ENCODE measurements at regions not wholly inside any gene's neighbourhood (a gene's known extent, or its start where the extent isn't known, plus 50 kb on each side); places are given as distances from the start of the nearest gene placed in this dataset.

DNA sequence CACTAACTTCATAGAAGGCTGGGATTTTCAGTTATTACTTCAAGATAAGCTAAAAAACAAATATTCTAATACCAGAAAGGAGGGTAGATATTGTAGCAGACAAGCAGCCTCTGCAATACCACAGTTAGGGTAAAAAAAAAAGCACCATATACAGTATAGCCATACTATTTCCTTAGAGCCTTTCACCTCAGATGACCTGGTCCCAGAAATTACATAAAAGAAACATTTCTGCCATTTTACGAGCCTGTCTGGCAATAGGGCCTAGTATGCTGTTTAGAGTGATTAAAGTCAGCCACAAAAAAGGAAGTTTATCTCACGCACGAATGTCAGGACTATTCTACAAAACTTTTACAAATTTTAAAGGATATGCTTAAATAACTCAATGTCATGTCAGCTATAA, 1016.6 kb downstream of the PLOD2 start:
- ATAC-seq (ENCODE audit: insufficient number of reproducible peaks, low FRiP score, low read depth): no peak
- H3K36me3 ChIP-seq: no peaks in the 10 kb centered on the region
- H3K4me1 ChIP-seq (ENCODE audit: control insufficient read depth in 1 of 2, low read depth in 2 of 2): no peaks in the 10 kb centered on the region
- H3K9me3 ChIP-seq: no peaks in the 10 kb centered on the region
- no peak for DNase-seq (ENCODE audit: low spot score)
- H3K27ac ChIP-seq: no peak overlapping the region
- no peaks in the 10 kb centered on the region for H3K27me3 ChIP-seq (replicated peaks; ENCODE audit: insufficient read depth)
- TF ChIP-seq, protein P1, sequence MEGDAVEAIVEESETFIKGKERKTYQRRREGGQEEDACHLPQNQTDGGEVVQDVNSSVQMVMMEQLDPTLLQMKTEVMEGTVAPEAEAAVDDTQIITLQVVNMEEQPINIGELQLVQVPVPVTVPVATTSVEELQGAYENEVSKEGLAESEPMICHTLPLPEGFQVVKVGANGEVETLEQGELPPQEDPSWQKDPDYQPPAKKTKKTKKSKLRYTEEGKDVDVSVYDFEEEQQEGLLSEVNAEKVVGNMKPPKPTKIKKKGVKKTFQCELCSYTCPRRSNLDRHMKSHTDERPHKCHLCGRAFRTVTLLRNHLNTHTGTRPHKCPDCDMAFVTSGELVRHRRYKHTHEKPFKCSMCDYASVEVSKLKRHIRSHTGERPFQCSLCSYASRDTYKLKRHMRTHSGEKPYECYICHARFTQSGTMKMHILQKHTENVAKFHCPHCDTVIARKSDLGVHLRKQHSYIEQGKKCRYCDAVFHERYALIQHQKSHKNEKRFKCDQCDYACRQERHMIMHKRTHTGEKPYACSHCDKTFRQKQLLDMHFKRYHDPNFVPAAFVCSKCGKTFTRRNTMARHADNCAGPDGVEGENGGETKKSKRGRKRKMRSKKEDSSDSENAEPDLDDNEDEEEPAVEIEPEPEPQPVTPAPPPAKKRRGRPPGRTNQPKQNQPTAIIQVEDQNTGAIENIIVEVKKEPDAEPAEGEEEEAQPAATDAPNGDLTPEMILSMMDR (IDR thresholded peaks at IDR 0.05): no peak
- no peak overlapping the region for H3K4me3 ChIP-seq

DNA sequence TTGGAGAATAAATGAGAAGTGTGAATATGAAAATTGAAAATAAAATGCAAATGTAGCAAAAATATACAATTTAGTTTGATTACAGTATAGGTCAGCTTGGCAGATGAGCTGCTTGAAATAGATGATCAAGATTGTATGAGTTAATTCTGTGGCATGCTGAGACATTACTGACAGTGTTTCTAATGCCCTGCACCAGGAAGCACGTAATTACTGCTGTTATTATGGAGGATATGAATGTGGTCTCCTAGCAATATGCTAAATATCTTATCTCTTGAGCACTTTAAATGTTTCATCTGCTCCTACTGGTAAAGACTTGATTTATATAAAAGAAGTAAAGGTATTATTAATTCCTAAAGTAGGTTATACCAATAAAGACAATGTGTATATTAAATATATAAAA, 1015.5 kb downstream of the PLOD2 start:
- ATAC-seq (ENCODE audit: insufficient number of reproducible peaks, low FRiP score, low read depth): no peak
- no peaks in the 10 kb centered on the region for H3K4me1 ChIP-seq (ENCODE audit: control insufficient read depth in 1 of 2, low read depth in 2 of 2)
- H3K36me3 ChIP-seq: no peaks in the 10 kb centered on the region
- H3K27ac ChIP-seq: no peak overlapping the region
- no peaks in the 10 kb centered on the region for H3K9me3 ChIP-seq
- TF ChIP-seq, protein P1 (IDR thresholded peaks at IDR 0.05): no peak
- no peaks in the 10 kb centered on the region for H3K27me3 ChIP-seq (replicated peaks; ENCODE audit: insufficient read depth)
- DNase-seq (ENCODE audit: low spot score): no peak
- H3K4me3 ChIP-seq: no peak overlapping the region

DNA sequence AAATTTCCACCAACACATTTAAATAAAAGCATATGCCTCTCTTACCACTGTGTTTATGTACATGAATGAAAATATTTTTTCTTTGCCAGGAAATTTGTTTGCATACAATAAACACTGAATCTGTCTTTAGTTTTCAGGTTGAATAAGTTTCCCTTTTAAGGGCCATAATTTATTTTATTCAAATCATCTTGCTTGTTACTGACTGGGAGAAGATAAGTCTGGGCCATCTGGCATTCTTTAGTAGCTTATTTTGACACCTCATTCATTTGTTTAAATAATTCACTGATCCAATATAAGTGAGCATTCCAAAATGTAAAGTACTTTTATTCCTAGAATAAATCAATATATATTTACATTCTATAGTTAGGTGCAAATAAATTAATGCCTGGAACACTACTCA, 1001.3 kb downstream of the PLOD2 start:
- TF ChIP-seq, protein P1 (IDR thresholded peaks at IDR 0.05): no peak
- Histone ChIP-seq H3K4me3 (no peak overlapping the region), H3K27ac (no peak overlapping the region), H3K9me3 (no peaks in the 10 kb centered on the region), H3K27me3 (replicated peaks; ENCODE audit: insufficient read depth) (no peaks in the 10 kb centered on the region), H3K4me1 (ENCODE audit: control insufficient read depth in 1 of 2, low read depth in 2 of 2) (no peaks in the 10 kb centered on the region), H3K36me3 (no peaks in the 10 kb centered on the region)
- ATAC-seq (ENCODE audit: insufficient number of reproducible peaks, low FRiP score, low read depth): no peak
- DNase-seq (ENCODE audit: low spot score): no peak

DNA sequence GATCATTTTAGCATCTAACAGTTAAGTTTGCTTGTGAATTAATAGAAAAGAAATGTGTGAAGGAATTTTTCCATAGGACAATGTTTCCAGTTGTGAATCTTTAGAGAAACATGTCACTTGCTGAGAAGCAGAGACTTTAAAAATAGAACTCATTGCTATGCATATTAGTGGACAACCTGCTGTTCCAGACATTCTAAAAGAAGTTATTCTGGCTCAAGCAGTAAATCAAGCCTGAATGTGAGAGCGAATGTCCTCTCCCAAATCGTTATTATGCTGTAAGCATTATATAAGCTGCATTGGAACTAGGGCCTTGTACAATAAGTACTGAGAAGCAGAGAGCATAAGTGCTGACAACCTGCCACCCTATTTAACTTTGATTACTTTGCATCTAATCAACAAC, 990.9 kb downstream of the PLOD2 start:
- DNase-seq (ENCODE audit: low spot score): no peak
- Histone ChIP-seq H3K27ac (no peak overlapping the region), H3K4me1 (ENCODE audit: control insufficient read depth in 1 of 2, low read depth in 2 of 2) (no peaks in the 10 kb centered on the region), H3K27me3 (replicated peaks; ENCODE audit: insufficient read depth) (no peaks in the 10 kb centered on the region), H3K4me3 (no peak overlapping the region), H3K9me3 (no peaks in the 10 kb centered on the region), H3K36me3 (no peaks in the 10 kb centered on the region)
- TF ChIP-seq, protein P1 (IDR thresholded peaks at IDR 0.05): no peak
- ATAC-seq (ENCODE audit: insufficient number of reproducible peaks, low FRiP score, low read depth): no peak

DNA sequence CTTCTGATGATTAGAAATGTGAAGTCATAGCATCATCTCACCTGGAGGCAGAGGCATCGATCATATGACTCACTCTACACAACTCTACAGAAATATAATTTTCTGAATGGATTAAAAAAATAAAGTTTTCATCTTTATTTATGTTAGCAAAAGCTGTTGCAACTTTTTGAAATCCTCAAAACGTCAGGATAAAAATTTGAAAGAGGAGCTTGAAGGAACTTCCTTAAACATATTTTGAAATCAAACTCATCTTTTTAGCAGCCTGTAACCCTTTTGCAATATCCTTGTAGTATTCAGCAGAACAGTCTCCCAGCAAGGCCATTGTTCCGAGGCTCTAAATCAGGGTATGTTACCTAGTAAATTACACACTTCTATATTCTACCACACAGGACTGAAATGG, 985.4 kb downstream of the PLOD2 start:
- no peak for ATAC-seq (ENCODE audit: insufficient number of reproducible peaks, low FRiP score, low read depth)
- no peaks in the 10 kb centered on the region for H3K9me3 ChIP-seq
- no peak overlapping the region for H3K27ac ChIP-seq
- H3K4me1 ChIP-seq (ENCODE audit: control insufficient read depth in 1 of 2, low read depth in 2 of 2): no peaks in the 10 kb centered on the region
- no peak for DNase-seq (ENCODE audit: low spot score)
- no peak overlapping the region for H3K4me3 ChIP-seq
- no peaks in the 10 kb centered on the region for H3K36me3 ChIP-seq
- H3K27me3 ChIP-seq (replicated peaks; ENCODE audit: insufficient read depth): no peaks in the 10 kb centered on the region
- TF ChIP-seq, protein P1 (IDR thresholded peaks at IDR 0.05): no peak
